Testis (tissue), 2 donors: ENCODE measurements at regions not wholly inside any gene's neighbourhood (a gene's known extent, or its start where the extent isn't known, plus 50 kb on each side); places are given as distances from the start of the nearest gene placed in this dataset.

Experiments
- DNase-seq: peaks from one replicate; pipeline ENCODE4 v3.0.0-alpha.2; 2019
- H3K27ac ChIP-seq, 2 donors: fragments of 200-600 bp; sonication (generic); one replicate each; pipeline ENCODE4 v1.5.1; 2019
- H3K27me3 ChIP-seq: fragments of 200-600 bp; sonication (generic); one replicate; pipeline ENCODE4 v1.5.1; 2019
- H3K36me3 ChIP-seq: fragments of 200-600 bp; sonication (generic); one replicate; pipeline ENCODE4 v1.5.1; 2017; ENCODE audit warnings: low read depth; ENCODE audit errors: missing control alignments
- H3K4me1 ChIP-seq: fragments of 200-600 bp; sonication (generic); one replicate; pipeline ENCODE4 v1.5.1; 2019
- H3K4me3 ChIP-seq, 2 donors: fragments of 200-600 bp; sonication (generic); one replicate each; pipeline ENCODE4 v1.5.1; 2017 to 2019
- H3K9me3 ChIP-seq: fragments of 200-600 bp; sonication (generic); one replicate; pipeline ENCODE4 v1.5.1; 2017
- POLR2A ChIP-seq: fragments of 450-650 bp; IDR thresholded peaks from one replicate; pipeline ENCODE4 v1.6.1; 2017; ENCODE audit warnings: antibody characterized with exemption, mild to moderate bottlenecking, moderate library complexity
- WGBS, 2 donors: methylation state at CpG; one replicate each; pipeline ENCODE4 v1.1.5; 2018; 5-methylcytosine and 5-hydroxymethylcytosine counted together
- intact Hi-C: fragments of 100-400 bp; cut with DNase I; formaldehyde crosslinking; loops from one replicate; pipeline ENCODE4 v1.15.1; 2023; ENCODE audit warnings: low total_unique reads
- TF ChIP-seq, protein P1 (sequence below), 3 experiments: fragments of 450-650 bp in 2 of 3; fragments of 200-600 bp in 1 of 3; sonication (generic) in 1 of 3; IDR thresholded peaks; one replicate each; pipeline ENCODE4 v1.5.1; 2016 to 2019; ENCODE audit warnings: antibody characterized with exemption in 3 of 3, mild to moderate bottlenecking in 2 of 3, moderate library complexity in 1 of 3

GRCh38 chr14:48693793-48694192 is 892.4 kb downstream of the RPS29 start:
- Histone ChIP-seq H3K36me3 (no peaks in the 10 kb centered on the region), H3K27ac (no peak overlapping the region), H3K4me3 (no peak overlapping the region), H3K27me3 (no peaks in the 10 kb centered on the region), H3K4me1 (no peaks in the 10 kb centered on the region), H3K9me3 (no peaks in the 10 kb centered on the region)
- TF ChIP-seq, protein P1, sequence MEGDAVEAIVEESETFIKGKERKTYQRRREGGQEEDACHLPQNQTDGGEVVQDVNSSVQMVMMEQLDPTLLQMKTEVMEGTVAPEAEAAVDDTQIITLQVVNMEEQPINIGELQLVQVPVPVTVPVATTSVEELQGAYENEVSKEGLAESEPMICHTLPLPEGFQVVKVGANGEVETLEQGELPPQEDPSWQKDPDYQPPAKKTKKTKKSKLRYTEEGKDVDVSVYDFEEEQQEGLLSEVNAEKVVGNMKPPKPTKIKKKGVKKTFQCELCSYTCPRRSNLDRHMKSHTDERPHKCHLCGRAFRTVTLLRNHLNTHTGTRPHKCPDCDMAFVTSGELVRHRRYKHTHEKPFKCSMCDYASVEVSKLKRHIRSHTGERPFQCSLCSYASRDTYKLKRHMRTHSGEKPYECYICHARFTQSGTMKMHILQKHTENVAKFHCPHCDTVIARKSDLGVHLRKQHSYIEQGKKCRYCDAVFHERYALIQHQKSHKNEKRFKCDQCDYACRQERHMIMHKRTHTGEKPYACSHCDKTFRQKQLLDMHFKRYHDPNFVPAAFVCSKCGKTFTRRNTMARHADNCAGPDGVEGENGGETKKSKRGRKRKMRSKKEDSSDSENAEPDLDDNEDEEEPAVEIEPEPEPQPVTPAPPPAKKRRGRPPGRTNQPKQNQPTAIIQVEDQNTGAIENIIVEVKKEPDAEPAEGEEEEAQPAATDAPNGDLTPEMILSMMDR (IDR thresholded peaks at IDR 0.05) = no peak
- TF ChIP-seq POLR2A = no peak
- WGBS, 2 donors = 33 to 55% methylated on average over 1 of the region's 1 CpG
- intact Hi-C loops = no loop called here
- no peak for DNase-seq

DNA sequence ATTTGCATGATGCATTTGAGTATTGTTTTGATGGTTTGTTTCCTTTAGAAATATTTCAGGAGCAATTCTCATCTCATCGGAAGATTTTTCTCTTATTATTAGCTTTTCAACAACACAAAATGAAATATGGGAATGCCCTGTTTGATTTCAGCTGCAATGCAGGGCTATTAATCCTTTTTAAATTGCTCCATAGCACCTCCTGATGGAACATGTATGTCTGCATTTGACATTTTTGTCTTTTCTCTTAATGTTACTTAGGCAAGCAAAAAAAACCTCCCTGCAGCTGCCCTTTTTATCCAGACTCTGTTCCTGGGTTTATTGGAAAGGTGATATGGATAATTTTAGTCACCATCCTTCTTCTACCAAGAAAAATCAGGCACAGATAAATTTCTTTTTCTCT is 895.8 kb downstream of the RPS29 start:
- H3K4me3 ChIP-seq = no peak overlapping the region
- H3K27me3 ChIP-seq = no peaks in the 10 kb centered on the region
- H3K4me1 ChIP-seq = no peaks in the 10 kb centered on the region
- TF ChIP-seq POLR2A = no peak
- TF ChIP-seq, protein P1 (IDR thresholded peaks at IDR 0.05) = no peak
- intact Hi-C loops = no loop called here
- no peak overlapping the region for H3K27ac ChIP-seq
- WGBS, 2 donors = 67 to 69% methylated on average over 1 of the region's 1 CpG
- no peaks in the 10 kb centered on the region for H3K36me3 ChIP-seq
- DNase-seq = no peak
- no peaks in the 10 kb centered on the region for H3K9me3 ChIP-seq

DNA sequence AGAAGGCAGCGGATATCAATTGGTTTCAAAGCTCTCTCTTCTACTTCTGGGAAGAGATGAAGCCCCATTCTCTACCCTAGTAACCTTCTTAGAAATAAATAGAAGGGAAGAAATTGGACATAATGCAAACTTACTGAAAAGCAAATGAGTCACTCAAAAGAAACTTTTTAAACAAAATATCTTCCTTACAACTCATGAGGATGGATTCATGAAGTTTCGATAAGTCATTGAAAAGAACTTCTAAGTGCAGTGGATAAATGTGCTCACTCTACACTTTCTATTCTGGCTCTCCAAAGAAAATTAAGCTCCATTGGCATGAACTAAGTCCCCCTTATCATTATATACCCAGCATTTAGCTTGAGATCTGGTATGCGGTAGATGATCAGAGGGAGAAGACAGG is 899.5 kb downstream of the RPS29 start:
- H3K4me1 ChIP-seq = no peaks in the 10 kb centered on the region
- H3K4me3 ChIP-seq = no peak overlapping the region
- TF ChIP-seq POLR2A = no peak
- TF ChIP-seq, protein P1 (IDR thresholded peaks at IDR 0.05) = no peak
- WGBS, 2 donors = 91 to 95% methylated on average over 3 of the region's 3 CpGs
- DNase-seq = no peak
- H3K36me3 ChIP-seq = no peaks in the 10 kb centered on the region
- H3K27ac ChIP-seq = no peak overlapping the region
- no peaks in the 10 kb centered on the region for H3K9me3 ChIP-seq
- intact Hi-C loops = no loop called here
- H3K27me3 ChIP-seq = no peaks in the 10 kb centered on the region

DNA sequence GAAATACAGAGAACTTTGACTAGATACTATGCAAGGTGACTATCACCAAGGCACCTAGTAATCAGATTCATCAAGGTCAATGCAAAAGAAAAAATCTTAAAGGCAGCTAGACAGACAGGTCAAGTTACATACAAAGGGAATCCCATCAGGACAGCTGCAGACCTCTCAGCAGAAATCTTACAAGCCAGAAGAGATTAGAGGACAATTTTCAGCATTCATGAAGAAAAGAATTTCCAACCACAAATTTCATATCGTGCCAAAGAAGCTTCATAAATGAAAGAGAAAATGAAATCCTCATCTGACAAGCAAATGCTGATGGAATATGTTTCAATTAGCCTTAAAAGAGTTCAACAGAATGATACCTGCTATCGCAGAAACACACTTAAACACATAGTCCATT is 913.7 kb downstream of the RPS29 start:
- no peaks in the 10 kb centered on the region for H3K27me3 ChIP-seq
- no peak overlapping the region for H3K4me3 ChIP-seq
- H3K9me3 ChIP-seq = no peaks in the 10 kb centered on the region
- intact Hi-C loops = no loop called here
- DNase-seq = no peak
- WGBS, 2 donors = 39 to 62% methylated on average over 2 of the region's 2 CpGs
- no peaks in the 10 kb centered on the region for H3K4me1 ChIP-seq
- no peak for TF ChIP-seq POLR2A
- TF ChIP-seq, protein P1 (IDR thresholded peaks at IDR 0.05) = no peak
- no peaks in the 10 kb centered on the region for H3K36me3 ChIP-seq
- no peak overlapping the region for H3K27ac ChIP-seq

DNA sequence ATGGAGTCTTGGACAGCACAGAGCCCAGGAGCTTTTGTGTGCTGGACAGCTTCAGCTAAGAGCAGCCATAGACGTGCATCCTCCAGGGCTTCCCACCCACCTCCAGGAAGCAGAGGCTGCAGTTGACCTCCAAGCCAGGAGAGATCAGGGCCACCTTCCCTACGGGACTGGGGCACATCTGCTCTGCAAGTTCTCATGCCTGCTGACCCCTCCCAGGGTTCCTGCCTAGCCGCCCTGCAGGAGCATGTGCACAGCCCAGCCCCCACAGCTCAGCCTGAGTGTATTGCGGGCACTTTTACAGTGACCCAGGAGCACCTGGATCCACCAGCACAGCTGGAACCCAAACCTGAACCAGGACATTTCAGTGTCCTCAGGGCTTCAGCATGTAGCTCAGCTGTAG is 915.2 kb downstream of the RPS29 start:
- no peak for TF ChIP-seq POLR2A
- Histone ChIP-seq H3K4me3 (no peak overlapping the region), H3K27me3 (no peaks in the 10 kb centered on the region), H3K27ac (no peak overlapping the region), H3K36me3 (no peaks in the 10 kb centered on the region), H3K9me3 (no peaks in the 10 kb centered on the region), H3K4me1 (no peaks in the 10 kb centered on the region)
- intact Hi-C loops = no loop called here
- DNase-seq = no peak
- WGBS, 2 donors = 71 to 85% methylated on average over 3 to 4 of the region's 4 CpGs
